Right renal pelvis (tissue), 4 donors: ENCODE measurements at regions not wholly inside any gene's neighbourhood (a gene's known extent, or its start where the extent isn't known, plus 50 kb on each side); places are given as distances from the start of the nearest gene placed in this dataset.

Experiments used
- DNase-seq, 4 donors: peaks; one replicate each; pipeline ENCODE4 v3.0.0-alpha.2; 2013; ENCODE audit warnings: low read depth in 4 of 4, low spot score in 3 of 4, missing footprints in 1 of 4

DNA sequence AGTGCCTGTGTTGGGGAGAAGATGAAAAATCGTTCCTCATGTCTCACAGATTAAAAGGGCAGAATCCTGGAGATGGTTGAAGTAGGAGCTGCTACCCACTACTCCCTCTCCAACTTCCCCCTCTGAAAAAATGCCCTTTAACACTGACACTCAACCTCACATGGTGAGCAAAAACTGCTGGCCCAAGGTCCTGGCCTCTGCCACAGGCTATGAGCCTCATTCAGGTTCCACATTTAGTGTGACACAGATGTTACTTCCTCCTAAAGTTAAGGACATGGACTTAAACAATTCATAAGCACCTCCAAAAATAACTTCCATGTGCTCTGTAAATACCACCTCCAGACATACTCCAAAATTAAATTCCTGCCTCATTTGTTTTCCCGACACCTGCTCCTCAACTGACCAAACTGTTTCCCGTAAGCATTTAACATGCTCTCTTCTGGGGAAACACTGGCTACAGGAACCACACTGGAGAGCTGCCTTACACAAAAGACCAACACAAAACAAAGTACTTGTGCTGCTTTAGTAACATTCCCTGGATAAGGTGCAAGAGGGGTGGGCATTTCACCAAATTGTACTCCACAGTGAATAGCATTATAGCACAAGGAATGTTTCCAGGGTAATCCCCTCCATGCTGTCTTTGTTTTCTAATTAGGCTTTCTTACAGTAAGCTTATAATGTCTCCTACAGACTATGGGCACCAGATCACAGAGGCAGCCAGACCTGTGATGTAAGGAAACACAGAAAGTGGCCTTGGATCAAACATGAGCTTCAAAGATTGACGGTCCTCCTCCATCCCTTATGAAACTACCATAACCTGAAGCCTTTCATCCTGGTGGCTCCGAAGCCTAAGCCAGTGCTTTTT is 57.0 kb downstream of the PHLDA1 start:
- no peak for DNase-seq

DNA sequence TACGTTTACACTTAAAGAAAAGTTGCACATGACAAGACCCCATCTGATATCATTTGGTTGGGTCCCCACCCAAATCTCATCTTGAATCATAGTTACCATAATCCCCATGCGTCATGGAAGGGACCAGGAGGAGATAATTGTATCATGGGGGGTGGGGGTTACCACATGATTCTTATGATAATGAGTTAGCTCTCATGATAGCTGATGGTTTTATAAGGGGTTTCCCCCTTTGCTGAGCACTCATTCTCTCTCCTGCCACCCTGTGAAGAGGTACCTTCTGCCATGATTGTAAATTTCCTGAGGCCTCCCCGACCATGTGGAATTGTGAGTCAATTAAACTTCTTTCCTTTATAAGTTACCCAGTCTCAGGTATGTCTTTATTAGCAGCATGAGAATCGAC is 60.3 kb downstream of the PHLDA1 start:
- DNase-seq = no peak

DNA sequence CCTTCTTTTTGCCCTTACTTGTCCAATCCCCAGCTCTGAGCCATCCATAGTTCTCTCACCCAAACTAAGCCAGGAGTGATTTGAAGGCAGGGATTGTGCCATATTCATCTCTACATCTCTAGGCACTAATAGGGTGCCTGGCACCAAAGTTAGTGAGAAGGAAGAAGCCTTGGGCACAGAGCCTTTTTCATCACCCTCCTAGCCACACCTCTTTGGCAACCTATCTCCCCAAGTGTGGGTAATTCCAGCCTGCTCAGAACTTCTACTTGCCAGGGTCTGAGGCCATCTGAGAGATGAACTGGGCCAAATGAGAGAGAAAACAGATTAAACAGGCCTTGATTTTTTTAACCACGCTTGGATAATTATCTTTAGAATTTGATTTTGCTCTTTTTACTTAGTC is 61.3 kb downstream of the PHLDA1 start:
- DNase-seq = no peak

DNA sequence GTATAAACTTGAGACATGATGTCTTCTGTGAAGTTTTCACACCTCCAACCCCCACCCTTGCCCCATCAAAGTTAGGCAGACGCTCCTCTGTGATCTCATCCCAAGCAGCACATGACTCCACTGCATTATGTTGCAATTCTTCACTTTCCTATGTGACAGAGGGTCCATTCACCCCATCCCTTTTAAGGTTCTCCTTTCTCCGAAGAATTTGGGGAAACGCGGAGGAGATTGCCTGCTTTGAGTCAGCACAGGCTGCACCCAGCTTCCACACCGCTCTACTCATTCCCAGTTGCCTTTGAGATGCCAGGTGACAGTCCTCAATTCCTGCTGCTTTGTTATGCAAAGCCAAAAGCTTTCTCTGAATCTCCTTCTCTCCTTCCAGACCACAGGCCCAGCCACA is 61.8 kb downstream of the PHLDA1 start:
- DNase-seq = no peak

DNA sequence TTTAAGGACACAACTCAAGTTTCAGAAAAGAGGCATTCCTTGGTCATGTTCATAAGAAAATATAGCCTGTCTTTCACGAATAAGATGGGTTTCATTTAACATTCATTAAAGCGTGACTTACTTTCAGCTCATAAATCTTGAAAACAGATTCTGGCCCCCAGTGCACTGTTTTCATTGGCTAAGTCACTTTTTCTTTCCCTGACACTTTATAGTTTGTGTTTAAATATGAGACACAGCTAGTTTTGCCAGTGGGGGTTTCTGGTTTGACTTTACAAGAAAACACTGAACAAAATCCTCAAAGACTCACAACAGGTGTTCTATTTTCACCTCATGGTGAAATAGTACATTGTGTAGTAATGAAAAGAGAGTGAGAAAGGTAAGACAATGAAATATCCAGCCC is 65.9 kb downstream of the PHLDA1 start:
- no peak for DNase-seq

DNA sequence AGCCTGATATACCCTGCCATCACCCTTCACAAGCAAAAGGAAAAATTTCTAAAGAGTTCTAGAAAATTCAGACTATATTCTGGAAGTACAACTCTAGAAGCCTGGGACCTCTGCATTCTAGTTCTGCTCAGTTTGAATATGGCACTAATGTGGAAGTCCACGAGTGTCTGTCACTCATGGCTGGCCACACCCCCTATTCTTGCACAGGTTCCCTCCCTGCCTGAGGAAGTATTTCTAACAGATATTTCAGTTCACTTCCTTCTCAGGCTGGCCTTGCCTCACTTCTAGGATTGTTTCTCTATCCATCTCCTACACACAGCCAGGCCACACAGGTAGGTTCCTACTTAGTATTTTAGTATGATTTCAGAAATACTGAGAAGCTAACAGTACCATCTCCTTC is 67.4 kb downstream of the PHLDA1 start:
- no peak for DNase-seq

DNA sequence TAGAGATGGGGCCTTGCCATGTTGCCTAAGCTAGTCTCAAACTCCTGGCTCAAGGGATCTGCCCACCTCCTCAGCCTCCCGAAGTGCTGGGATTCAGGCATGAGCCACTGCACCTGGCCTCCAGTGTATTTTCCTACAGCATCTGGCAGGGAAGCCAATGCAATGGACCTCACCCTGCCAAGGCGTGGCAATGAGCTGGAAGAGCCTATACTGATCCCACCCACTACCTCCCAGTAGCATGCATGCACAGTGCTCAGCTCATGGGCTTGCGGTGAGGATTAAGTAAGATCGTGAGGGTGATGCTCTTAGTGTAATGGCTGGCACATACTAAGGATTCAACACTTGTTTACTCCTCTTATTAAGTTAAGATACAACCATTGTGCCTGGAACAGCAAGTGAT is 69.7 kb downstream of the PHLDA1 start:
- DNase-seq = no peak

DNA sequence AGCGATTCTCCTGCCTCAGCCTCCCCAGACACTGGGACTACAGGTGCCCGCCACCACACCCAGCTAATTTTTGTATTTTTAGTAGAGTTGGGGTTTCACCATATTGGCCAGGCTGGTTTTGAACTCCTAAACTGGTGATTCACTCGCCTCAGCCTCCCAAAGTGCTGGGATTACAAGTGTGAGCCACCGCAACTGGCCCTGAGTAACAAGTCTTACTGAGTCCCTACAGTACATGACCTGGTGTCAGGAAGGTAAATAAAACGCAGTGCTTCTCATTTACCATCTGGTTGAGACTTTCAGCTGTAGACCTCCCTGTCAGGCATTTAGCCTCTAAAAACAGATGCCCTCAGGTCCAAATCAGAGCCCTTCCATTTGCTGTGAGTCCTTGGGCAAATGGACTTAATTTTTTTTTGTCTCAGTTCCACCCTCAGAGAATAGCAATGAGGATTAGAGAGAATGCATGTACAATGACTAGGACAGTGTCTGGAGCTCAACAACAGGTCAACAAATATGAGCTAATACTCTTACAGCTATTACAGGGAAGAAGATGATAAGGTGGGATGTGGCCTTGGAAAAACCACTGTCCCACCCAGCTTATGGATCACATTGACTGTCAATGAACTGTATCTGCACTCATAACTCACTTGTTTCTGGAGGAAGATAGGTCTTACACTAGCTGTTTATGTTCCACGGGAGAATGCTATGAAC is 70.5 kb downstream of the PHLDA1 start:
- DNase-seq = no peak

DNA sequence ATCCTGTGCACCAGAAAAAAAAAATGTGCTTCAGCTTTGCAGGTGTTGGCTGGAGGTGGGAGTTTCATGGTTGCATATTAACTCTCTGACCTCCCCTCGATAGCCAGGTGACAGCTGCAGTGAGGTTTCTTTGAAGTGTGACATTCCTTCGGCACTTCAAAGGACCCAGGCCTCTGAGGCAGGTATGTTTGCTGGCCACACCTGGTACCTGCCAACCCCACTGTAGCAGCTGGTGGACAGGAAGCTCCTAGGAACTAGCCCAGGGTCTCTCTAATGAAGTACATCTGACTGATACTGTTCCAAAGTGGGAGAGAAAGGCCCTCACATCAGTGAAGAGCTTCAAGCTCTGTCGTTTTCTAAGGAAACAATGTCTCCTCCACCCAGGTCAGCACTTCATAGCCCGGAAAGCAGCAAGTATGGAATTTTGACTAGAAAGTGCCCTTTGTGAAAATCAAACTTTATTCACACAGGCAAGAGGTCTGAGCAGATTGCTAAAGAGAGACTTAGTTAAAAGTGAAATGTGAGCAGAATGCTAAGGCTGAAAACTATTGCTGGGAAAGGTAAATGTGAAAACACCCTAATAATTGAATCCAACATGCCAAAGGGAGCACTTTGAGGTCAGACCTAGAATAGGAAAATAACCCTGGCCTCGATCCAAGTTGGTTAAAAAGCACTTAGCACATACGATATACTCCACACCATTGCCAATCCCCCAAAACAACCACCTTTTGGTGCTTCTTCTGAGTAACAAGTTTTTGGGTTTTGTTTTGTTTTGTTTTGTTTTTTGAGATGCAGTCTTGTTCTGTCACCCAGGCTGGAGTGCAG is 71.3 kb downstream of the PHLDA1 start:
- peak in 1 of 4 donors; percentile 54 for DNase-seq

DNA sequence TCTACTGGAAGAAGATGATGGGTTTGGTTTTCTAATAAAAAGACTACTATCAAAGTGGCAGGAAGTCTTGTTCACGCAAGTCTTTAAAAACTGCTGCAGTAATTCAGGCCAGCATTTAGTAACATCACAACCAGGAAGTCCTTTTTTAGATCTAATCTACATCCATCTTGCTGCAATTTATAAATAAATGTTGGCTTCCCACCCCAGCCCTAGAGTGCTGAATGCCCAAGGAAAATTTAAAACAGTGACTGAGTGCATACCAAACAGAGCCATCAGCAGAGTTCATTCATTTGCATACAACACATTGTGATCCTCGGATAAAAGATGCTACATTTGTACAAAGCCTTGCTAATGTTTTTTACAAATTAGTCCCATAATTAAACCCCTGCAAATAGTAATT is 72.1 kb downstream of the PHLDA1 start:
- DNase-seq = no peak

DNA sequence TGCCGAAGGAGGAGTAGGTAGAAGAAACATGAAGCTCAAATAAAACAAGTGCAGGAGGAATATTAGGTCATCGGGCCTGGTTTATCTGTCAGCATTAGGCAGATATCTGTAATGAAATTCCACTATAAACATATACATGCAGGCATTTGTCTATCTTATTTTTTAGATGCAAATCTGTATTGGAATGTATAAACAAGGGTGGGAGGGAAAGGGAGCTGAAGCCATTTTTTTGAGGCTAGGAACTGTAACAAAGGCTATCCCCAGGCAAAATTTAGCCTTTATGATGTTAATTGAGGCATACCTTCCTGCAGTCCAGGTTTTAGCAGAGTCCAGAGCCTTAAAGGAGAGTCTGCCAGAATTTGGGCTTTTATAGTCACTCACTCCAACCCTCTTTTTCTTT is 72.5 kb downstream of the PHLDA1 start:
- no peak for DNase-seq

DNA sequence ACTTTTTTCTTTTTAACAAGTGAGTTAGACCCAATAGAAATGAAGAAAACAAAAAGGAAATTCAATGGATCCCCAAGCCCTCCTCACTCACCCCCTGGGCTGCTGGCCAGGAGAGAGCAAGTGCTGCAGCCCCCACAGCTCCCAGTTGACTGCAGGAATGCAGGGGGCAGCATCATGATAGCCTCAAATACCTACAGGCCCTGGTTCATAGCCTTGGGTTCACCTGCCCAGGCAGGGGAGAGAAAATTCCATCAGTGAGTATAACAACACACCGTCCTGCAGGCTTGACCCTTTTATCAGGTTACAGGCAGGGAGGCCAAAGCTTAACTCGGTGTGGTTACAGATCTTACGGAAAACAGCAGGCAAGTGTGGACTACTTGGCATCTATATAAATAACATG is 76.3 kb downstream of the PHLDA1 start:
- DNase-seq = no peak

DNA sequence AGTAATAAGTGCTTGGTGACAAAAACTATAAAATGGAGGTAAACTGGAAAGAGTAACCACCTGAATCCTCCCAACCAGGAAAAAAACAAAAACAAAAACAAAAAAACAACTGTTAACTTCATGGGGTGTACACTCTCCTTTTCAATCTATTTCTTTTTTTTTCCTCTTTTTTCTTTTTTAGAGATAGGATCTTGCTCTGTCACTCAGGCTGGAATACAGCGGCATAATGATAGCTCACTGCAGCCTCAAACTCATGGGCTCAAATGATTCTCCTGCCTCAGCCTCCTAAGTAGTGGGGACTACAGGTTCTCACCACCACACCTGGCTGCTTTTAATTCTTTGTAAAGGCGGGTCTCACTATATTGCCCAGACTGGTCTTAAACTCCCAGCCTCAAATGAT is 76.8 kb downstream of the PHLDA1 start:
- no peak for DNase-seq

DNA sequence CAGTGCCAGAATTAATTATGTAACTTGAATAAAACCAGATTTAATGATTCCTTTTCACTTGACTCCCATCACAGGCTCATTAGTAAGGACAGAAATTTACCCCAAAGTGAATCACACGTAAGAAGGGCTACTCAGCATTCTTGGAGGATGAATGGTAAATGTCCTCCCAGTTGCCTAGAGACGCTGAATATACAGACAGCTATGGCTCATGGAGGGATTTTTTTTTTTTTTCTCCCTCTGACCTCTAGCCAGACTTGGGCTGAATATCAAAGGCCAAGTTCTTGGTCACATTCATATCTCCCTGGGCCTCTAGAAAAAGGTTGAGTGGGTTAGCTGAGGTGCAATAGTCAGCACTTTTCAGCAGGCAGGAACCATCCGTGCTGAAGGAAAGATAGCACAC is 77.5 kb downstream of the PHLDA1 start:
- no peak for DNase-seq

DNA sequence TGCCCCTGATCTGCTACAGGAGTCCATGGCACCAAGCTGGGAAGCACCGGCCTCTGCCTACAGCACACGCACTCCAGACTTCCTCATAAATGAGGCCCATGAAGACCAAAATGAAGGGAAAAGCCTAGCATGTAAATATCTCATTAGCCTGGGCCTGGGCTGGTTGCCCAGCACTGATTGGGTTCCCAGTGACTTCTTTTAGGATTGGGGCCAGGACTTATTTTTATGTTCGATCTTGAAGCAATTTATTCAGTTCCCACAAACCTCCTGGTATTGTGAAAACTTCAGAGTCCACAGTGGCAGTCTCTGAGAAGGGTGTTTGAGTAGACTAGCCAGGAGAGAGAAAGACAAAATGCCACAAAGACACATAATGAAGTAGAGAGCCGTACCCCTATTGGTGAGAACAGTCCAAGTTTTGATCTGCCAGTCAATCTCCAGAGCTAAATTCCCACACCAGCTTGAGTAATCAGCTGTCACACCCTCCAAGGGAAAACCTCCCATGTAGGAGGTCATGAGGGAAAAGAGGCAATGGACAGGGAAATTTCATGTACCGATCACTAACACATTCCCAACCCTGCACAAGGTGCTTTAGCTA is 78.2 kb downstream of the PHLDA1 start:
- no peak for DNase-seq

DNA sequence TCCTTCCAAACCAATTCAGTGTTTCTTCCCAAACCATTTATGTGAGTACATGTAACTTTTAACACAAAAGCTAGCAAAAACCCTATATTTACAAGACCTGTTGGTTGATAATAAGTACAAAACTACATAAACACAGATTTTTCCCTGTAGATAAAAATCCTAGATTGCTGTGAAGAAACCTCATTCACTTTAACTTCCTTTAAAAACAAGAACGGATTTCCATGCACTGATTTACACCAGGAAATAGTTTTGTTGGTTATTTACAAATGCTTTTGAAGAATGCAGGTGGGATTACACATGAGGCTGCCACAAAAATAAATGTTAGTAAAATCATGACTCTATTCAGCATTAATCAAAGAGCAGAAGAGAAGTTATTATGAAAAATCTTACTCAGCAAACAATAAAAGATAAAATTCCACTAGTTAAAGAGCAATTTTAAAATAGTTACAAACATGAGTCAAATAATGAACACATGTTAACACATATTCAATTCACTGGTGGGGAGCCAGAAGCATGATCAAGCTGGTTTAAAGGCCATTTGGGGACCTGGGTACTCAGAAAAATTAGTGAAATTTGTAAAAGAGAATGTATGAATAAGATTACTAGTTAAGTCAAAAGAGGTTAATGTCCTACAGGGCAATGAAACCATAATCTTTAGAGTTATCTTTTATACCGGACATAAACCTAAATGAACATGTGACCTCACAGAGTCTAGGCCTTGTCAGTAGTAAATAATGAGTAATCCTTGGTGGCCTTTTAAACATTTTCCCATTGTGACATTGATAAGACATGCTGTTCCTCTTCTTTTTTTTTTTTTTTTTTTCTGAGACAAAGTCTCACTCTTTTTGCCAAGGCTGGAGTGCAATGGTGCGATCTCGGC is 79.9 kb downstream of the PHLDA1 start:
- no peak for DNase-seq

DNA sequence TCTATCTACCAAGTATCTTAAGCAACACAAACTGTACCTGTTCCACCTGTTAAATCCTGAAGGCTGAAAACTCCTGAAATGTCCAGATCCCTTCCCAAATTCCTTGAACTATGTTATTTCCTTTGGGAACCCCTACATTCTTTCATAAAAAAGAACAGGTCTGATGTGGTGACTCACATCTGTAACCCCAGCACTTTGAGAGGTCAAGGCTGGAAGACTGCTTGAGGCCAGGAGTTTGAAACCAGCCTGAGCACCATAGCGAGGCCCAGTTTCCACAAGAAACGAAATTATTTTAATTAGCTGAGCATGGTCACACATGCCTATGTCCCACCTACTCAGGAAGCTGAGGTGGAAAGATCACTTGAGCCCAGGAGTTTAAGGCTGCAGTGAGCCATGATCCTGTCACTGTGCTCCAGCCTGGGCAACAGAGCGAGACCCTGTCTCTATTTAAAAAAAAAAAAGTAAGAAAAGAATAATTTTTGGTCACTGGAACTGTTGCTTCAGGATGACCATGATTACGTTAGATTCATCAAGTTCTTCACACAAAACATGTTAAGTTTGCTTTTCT is 84.3 kb downstream of the PHLDA1 start:
- no peak for DNase-seq

DNA sequence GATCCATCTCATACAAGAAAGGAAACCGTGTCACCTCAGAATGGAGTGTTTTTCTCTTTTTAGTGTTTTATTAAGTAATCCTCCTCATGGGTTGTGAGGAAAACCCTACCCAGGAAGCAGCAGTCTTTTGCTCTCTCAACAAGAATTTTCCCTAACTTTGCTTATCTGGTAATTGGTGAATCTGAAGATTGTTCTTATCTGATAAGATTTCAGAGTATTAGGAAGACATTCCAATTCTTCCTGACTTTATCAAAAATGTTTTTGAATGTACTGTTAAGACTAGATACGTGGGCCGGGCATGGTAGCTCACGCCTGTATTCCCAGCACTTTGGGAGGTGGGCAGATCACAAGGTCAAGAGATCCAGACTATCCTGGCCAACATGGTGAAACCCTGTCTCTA is 86.0 kb downstream of the PHLDA1 start:
- DNase-seq = no peak

DNA sequence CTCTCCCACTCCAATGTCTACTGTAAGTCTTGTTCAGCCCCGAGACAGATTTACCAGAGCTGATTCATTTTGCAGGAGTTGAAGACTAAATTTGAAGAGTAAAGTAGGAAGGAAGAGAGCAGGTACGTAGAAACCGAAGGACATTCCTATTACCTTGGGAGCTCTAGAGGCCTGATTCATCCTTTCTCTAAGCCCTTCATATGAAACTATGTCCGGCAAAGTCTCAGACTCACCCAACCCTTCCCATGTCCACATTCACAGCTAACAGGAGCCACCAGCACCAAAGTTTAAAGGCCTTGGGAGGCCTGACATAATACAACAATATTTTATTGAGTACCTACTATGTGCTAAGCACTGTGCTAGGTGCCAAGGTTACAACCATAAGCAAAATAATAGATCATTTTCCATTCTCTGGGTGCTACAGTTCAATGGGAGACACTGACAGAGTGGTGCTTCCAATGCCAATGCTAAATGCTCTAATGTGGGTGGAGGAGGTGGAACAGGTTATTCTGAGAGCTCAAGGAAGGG is 86.6 kb downstream of the PHLDA1 start:
- no peak for DNase-seq
